ENCODE measurements at regions not wholly inside any gene's neighbourhood (a gene's known extent, or its start where the extent isn't known, plus 50 kb on each side); places are given as distances from the start of the nearest gene placed in this dataset.

GRCh38 chr4:156481845-156482244 is 489.8 kb downstream of the PDGFC start:
- Histone ChIP-seq H3K9me3 (no peaks in the 10 kb centered on the region), H3K36me3 (no peaks in the 10 kb centered on the region), H3K4me3 (no peak overlapping the region), H3K27ac (no peak overlapping the region), H3K4me1 (no peaks in the 10 kb centered on the region), H3K27me3 (no peaks in the 10 kb centered on the region)
- 92% methylated on average over 11 of the region's 11 CpGs for WGBS
- no peak for DNase-seq (ENCODE audit: low spot score in 2 of 2)
- no peak for TF ChIP-seq POLR2A (IDR thresholded peaks at IDR 0.05)
- TF ChIP-seq, protein P1, sequence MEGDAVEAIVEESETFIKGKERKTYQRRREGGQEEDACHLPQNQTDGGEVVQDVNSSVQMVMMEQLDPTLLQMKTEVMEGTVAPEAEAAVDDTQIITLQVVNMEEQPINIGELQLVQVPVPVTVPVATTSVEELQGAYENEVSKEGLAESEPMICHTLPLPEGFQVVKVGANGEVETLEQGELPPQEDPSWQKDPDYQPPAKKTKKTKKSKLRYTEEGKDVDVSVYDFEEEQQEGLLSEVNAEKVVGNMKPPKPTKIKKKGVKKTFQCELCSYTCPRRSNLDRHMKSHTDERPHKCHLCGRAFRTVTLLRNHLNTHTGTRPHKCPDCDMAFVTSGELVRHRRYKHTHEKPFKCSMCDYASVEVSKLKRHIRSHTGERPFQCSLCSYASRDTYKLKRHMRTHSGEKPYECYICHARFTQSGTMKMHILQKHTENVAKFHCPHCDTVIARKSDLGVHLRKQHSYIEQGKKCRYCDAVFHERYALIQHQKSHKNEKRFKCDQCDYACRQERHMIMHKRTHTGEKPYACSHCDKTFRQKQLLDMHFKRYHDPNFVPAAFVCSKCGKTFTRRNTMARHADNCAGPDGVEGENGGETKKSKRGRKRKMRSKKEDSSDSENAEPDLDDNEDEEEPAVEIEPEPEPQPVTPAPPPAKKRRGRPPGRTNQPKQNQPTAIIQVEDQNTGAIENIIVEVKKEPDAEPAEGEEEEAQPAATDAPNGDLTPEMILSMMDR (IDR thresholded peaks at IDR 0.05), result no peak
- no peak for TF ChIP-seq POLR2AphosphoS5 (IDR thresholded peaks at IDR 0.05)
- TF ChIP-seq EP300 (IDR thresholded peaks at IDR 0.05), result no peak

DNA sequence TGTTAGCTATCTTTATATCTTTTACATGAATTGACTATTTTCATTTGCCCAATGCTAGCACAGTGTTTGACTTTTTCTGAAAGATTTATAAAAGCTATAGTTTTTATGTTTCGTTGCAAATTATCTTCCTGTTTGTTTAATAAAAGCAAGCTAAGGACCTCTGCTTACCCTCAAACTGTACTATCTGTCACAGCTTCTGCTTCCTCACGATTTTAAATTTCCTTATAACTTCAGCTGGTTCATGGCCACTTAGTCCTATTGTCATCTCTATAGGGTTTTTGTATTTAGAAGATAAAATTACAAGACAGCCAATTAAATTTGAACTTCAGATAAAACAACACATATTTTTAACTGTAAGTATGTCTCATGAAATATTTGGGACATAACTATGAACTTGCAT is 494.0 kb downstream of the PDGFC start:
- Histone ChIP-seq H3K36me3 (no peaks in the 10 kb centered on the region), H3K4me3 (no peak overlapping the region), H3K27ac (no peak overlapping the region), H3K4me1 (no peaks in the 10 kb centered on the region), H3K9me3 (no peaks in the 10 kb centered on the region), H3K27me3 (no peaks in the 10 kb centered on the region)
- WGBS, result 75% methylated on average over 2 of the region's 2 CpGs
- DNase-seq (ENCODE audit: low spot score in 2 of 2), result no peak
- TF ChIP-seq, protein P1 (IDR thresholded peaks at IDR 0.05), result no peak
- TF ChIP-seq POLR2AphosphoS5 (IDR thresholded peaks at IDR 0.05), result no peak
- TF ChIP-seq POLR2A (IDR thresholded peaks at IDR 0.05), result no peak
- no peak for TF ChIP-seq EP300 (IDR thresholded peaks at IDR 0.05)

GRCh38 chr4:156476359-156476758 is 495.2 kb downstream of the PDGFC start:
- Histone ChIP-seq H3K27me3 (no peaks in the 10 kb centered on the region), H3K27ac (no peak overlapping the region), H3K4me1 (no peaks in the 10 kb centered on the region), H3K36me3 (no peaks in the 10 kb centered on the region), H3K4me3 (no peak overlapping the region), H3K9me3 (no peaks in the 10 kb centered on the region)
- DNase-seq (ENCODE audit: low spot score in 2 of 2), result no peak
- WGBS, result 61% methylated on average over 2 of the region's 2 CpGs
- no peak for TF ChIP-seq POLR2A (IDR thresholded peaks at IDR 0.05)
- no peak for TF ChIP-seq EP300 (IDR thresholded peaks at IDR 0.05)
- TF ChIP-seq, protein P1 (IDR thresholded peaks at IDR 0.05), result no peak
- no peak for TF ChIP-seq POLR2AphosphoS5 (IDR thresholded peaks at IDR 0.05)

- Histone ChIP-seq H3K27me3 (no peaks in the 10 kb centered on the region), H3K9me3 (no peaks in the 10 kb centered on the region), H3K4me1 (no peaks in the 10 kb centered on the region), H3K27ac (no peak overlapping the region), H3K36me3 (no peaks in the 10 kb centered on the region), H3K4me3 (no peak overlapping the region)
- no peak for TF ChIP-seq POLR2AphosphoS5 (IDR thresholded peaks at IDR 0.05)
- no peak for TF ChIP-seq POLR2A (IDR thresholded peaks at IDR 0.05)
- no peak for TF ChIP-seq EP300 (IDR thresholded peaks at IDR 0.05)
- TF ChIP-seq, protein P1 (IDR thresholded peaks at IDR 0.05), result peak; percentile 33 to 39
- DNase-seq (ENCODE audit: low spot score in 2 of 2), result no peak
These were observed 496.3 kb downstream of the PDGFC start for GRCh38 chr4:156475322-156475721.

- Histone ChIP-seq H3K4me3 (no peak overlapping the region), H3K27me3 (no peaks in the 10 kb centered on the region), H3K9me3 (no peaks in the 10 kb centered on the region), H3K36me3 (no peaks in the 10 kb centered on the region), H3K4me1 (no peaks in the 10 kb centered on the region), H3K27ac (no peak overlapping the region)
- DNase-seq (ENCODE audit: low spot score in 2 of 2), result no peak
- 97% methylated on average over 3 of the region's 3 CpGs for WGBS
- TF ChIP-seq POLR2AphosphoS5 (IDR thresholded peaks at IDR 0.05) (no peak), POLR2A (IDR thresholded peaks at IDR 0.05) (no peak), EP300 (IDR thresholded peaks at IDR 0.05) (no peak)
- TF ChIP-seq, protein P1 (IDR thresholded peaks at IDR 0.05), result no peak
These were observed 498.4 kb downstream of the PDGFC start for GRCh38 chr4:156473151-156473550.

Data from suprapubic skin (tissue), 4 donors.